ENCODE measurements at regions not wholly inside any gene's neighbourhood (a gene's known extent, or its start where the extent isn't known, plus 50 kb on each side); places are given as distances from the start of the nearest gene placed in this dataset.

DNA sequence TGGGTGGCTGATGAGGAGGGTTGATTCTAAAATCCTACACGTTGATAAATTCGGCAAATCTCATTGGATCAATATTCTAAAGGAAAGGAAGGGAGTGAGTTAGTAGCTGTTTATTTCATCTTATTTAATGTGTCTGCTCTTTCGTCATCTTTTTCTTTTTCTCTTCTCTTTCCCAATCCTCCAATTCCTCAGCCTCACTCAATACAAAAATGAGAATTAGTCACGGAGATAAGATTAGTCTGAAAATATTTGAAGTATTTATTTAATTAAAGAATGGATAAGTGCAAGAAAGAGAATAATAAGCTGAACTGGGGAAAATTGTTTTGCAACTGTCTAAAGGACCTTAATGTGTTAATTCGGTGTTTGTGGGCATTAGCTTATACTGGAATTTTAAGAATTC lies 1095.1 kb downstream of the DTWD2 start:
- Mint-ChIP-seq H3K9me3 (peaks cover 0 to 5% of the 10 kb centered on the region in 2 donors), H3K36me3 (no peaks in the 10 kb centered on the region), H3K27ac (no peak overlapping the region)
- no peak for DNase-seq (ENCODE audit: low spot score in 2 of 2)
- ATAC-seq = no peak

DNA sequence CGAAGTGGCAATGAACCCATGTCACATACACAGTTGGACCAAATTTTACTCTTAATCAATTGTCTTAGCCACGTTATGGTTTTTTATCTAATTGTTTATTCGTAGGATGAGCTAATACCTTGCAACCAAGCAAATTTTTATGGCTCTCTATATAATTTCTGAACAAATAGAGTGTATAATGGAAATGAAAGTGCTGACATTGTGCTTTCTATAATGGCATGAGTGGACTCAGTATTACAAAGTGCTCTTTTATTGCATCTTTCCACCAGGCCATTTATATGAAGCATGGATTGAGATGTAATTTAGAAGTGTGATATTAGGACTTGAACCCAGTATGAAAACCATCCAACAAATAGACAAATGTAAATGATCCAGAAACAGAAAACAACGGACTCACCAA lies 1096.0 kb downstream of the DTWD2 start:
- Mint-ChIP-seq H3K9me3 (peaks cover 4 to 9% of the 10 kb centered on the region in 2 donors), H3K27ac (no peak overlapping the region), H3K36me3 (no peaks in the 10 kb centered on the region)
- ATAC-seq (no peak), DNase-seq (ENCODE audit: low spot score in 2 of 2) (no peak)

DNA sequence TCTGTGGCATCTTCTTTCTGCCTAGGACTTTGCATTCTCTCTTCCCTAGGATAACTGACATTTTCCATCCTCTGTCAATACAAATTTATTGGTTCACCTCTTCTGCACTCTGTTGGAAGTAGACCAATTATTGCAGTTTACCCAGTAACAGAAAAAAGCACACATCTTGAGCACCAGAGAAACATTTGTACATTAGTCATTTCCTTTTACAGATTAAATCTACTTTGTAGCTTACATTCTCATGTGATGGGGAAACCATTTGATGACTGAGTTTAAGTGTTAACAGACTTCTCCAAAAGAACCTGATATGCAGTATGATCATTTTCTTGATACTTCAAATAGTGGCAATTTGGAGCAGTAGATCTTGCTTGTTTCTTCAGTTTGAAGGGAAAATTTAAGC lies 1098.8 kb downstream of the DTWD2 start:
- DNase-seq (ENCODE audit: low spot score in 2 of 2) (no peak), ATAC-seq (no peak)

DNA sequence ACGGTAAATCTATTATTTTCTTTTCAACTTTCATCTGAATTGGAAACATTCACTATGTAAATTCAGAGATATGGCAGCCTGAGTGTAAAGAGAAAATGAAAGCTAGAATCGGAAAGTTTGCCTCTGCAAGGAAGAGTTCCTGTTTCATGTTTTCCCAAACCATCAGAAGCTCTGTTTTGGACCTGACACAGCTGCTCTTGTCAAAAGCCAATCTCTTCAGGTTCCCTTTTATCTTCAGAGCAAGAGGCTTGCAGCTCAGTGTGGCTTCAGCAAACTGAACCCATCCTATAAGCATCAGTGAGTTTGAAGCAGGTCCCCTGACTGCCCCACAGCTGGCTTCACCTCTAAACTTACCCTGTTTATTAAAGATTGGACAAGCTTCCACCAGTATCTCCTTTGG lies 1099.7 kb downstream of the DTWD2 start:
- no peak overlapping the region for H3K27ac Mint-ChIP-seq
- no peaks in the 10 kb centered on the region for H3K36me3 Mint-ChIP-seq
- ATAC-seq (no peak), DNase-seq (ENCODE audit: low spot score in 2 of 2) (no peak)
- H3K9me3 Mint-ChIP-seq = peaks cover 4 to 26% of the 10 kb centered on the region in 2 donors

More for the DNA sequence above, 1098.8 kb downstream of the DTWD2 start:
- peaks cover 4 to 22% of the 10 kb centered on the region in 2 donors for H3K9me3 Mint-ChIP-seq
- H3K27ac Mint-ChIP-seq = no peak overlapping the region
- no peaks in the 10 kb centered on the region for H3K36me3 Mint-ChIP-seq

GRCh38 chr5:117881426-117882230 lies 1106.7 kb downstream of the DTWD2 start:
- no peak for DNase-seq (ENCODE audit: low spot score in 2 of 2)
- ATAC-seq = no peak
- Mint-ChIP-seq H3K27ac (no peak overlapping the region), H3K9me3 (peaks cover 3 to 26% of the 10 kb centered on the region in 2 donors), H3K36me3 (no peaks in the 10 kb centered on the region)

- H3K27ac Mint-ChIP-seq = no peak overlapping the region
- H3K9me3 Mint-ChIP-seq = peaks cover 3 to 20% of the 10 kb centered on the region in 2 donors
- H3K36me3 Mint-ChIP-seq = no peaks in the 10 kb centered on the region
- ATAC-seq (no peak), DNase-seq (ENCODE audit: low spot score in 2 of 2) (no peak)
Observed at GRCh38 chr5:117880932-117881331, 1107.4 kb downstream of the DTWD2 start.

- ATAC-seq (no peak), DNase-seq (ENCODE audit: low spot score in 2 of 2) (no peak)
- no peak overlapping the region for H3K27ac Mint-ChIP-seq
- H3K9me3 Mint-ChIP-seq = peaks cover 8 to 14% of the 10 kb centered on the region in 2 donors
- H3K36me3 Mint-ChIP-seq = no peaks in the 10 kb centered on the region
Observed at GRCh38 chr5:117877731-117878130, 1110.6 kb downstream of the DTWD2 start.

- H3K9me3 Mint-ChIP-seq = peaks cover 8 to 13% of the 10 kb centered on the region in 2 donors
- H3K36me3 Mint-ChIP-seq = no peaks in the 10 kb centered on the region
- ATAC-seq = no peak
- no peak for DNase-seq (ENCODE audit: low spot score in 2 of 2)
- H3K27ac Mint-ChIP-seq = no peak overlapping the region
Observed at GRCh38 chr5:117872798-117873368, 1115.5 kb downstream of the DTWD2 start.

DNA sequence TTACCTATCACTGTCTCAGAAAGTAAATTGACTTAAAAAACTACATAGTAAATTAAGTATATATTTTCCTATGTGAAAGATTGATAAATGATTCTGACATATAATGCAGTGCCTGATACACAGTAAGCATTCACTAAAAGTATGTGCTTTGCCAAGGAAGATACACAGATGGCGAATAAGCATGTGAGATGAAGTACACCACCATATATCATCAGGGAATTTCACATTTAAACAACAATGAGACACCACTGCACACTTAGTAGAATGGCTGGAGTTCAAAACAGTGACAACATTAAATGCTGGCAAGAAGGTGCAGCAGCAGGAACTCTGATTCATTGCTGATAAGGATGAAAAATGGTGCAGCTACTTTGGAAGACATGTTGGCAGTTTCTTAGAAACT lies 1118.8 kb downstream of the DTWD2 start:
- no peak for DNase-seq (ENCODE audit: low spot score in 2 of 2)

GRCh38 chr5:117863586-117864296 lies 1124.6 kb downstream of the DTWD2 start:
- H3K9me3 Mint-ChIP-seq = peaks cover 4 to 6% of the 10 kb centered on the region in 2 donors
- no peak overlapping the region for H3K27ac Mint-ChIP-seq
- ATAC-seq (no peak), DNase-seq (ENCODE audit: low spot score in 2 of 2) (no peak)
- H3K36me3 Mint-ChIP-seq = no peaks in the 10 kb centered on the region

More for the DNA sequence above, 1118.8 kb downstream of the DTWD2 start:
- no peak for ATAC-seq
- Mint-ChIP-seq H3K9me3 (peaks cover 5 to 6% of the 10 kb centered on the region in 2 donors), H3K27ac (no peak overlapping the region), H3K36me3 (no peaks in the 10 kb centered on the region)

DNA sequence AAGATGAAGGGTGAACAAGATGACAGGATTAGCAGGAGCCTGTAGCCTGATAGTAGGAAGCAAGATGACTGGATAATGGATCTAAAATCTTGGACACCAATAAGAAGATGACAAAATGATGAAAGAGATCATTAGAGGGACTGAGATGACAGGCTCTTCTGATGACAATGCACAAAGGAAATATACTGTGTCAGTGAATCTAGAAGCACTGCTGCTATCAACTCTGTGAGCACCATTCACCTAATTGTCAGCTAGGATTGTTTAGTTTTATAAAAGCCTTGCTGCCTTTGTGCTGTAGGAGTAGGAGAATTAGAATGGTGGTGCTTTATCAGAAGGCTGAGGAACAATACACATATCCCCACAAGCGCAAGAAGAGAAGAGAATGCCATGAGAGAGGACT lies 1127.8 kb downstream of the DTWD2 start:
- peaks cover 0 to 6% of the 10 kb centered on the region in 2 donors for H3K36me3 Mint-ChIP-seq
- H3K9me3 Mint-ChIP-seq = peaks cover 15 to 26% of the 10 kb centered on the region in 2 donors
- DNase-seq (ENCODE audit: low spot score in 2 of 2) (no peak), ATAC-seq (no peak)
- no peak overlapping the region for H3K27ac Mint-ChIP-seq

- no peak for DNase-seq (ENCODE audit: low spot score in 2 of 2)
- H3K36me3 Mint-ChIP-seq = peaks cover 0 to 6% of the 10 kb centered on the region in 2 donors
- peaks cover 15 to 26% of the 10 kb centered on the region in 2 donors for H3K9me3 Mint-ChIP-seq
- no peak overlapping the region for H3K27ac Mint-ChIP-seq
- no peak for ATAC-seq
Observed at GRCh38 chr5:117859176-117859575, 1129.2 kb downstream of the DTWD2 start.

DNA sequence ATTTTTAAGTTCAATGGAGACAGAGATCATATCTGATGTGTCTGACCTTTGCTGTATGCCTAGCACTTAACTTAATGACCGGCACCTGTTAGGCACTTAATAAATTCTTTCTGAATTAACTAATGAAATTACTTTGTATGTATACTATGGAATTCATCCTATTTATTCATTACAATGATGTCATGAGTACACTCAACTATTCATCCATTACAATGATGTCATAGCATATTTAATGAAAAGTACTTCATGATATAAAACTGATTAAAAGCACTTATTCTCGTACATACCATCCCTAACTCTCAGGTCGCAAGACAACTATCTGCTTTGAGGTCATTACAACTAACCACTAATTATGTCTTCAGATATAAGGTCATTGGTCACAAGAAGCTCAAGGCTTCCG lies 1131.6 kb downstream of the DTWD2 start:
- no peak overlapping the region for H3K27ac Mint-ChIP-seq
- peaks cover 0 to 6% of the 10 kb centered on the region in 2 donors for H3K36me3 Mint-ChIP-seq
- DNase-seq (ENCODE audit: low spot score in 2 of 2) (no peak), ATAC-seq (no peak)
- H3K9me3 Mint-ChIP-seq = peaks cover 15 to 31% of the 10 kb centered on the region in 2 donors

- H3K27ac Mint-ChIP-seq = no peak overlapping the region
- no peak for DNase-seq (ENCODE audit: low spot score in 2 of 2)
- no peaks in the 10 kb centered on the region for H3K36me3 Mint-ChIP-seq
- ATAC-seq = no peak
- H3K9me3 Mint-ChIP-seq = peaks cover 10 to 17% of the 10 kb centered on the region in 2 donors
Observed at GRCh38 chr5:117837786-117838185, 1150.6 kb downstream of the DTWD2 start.

DNA sequence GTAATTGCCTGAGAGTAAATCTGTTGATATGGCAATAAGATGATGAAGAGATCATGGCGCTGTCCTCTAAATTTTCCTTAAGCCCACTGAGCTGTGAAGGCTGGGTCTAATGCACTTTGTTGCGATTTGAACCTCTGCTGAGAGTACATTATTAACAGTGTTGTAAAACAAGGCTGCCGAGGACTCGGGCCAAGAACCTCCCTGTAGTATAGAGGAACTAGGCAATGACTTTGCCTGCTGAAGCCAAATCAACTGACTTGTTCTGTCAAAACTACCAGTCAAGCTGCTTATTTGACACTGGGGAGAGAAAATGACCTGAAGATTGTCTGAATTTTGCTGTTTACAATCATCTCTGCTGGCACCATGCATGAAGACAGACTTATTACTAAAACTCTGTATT lies 1154.7 kb downstream of the DTWD2 start:
- ATAC-seq (no peak), DNase-seq (ENCODE audit: low spot score in 2 of 2) (no peak)
- Mint-ChIP-seq H3K9me3 (peaks cover 19 to 20% of the 10 kb centered on the region in 2 donors), H3K27ac (no peak overlapping the region), H3K36me3 (peaks cover 0 to 6% of the 10 kb centered on the region in 2 donors)

GRCh38 chr5:117829646-117830045 lies 1158.7 kb downstream of the DTWD2 start:
- Mint-ChIP-seq H3K36me3 (peaks cover 0 to 9% of the 10 kb centered on the region in 2 donors), H3K9me3 (peaks cover 18 to 33% of the 10 kb centered on the region in 2 donors), H3K27ac (no peak overlapping the region)
- no peak for ATAC-seq
- DNase-seq (ENCODE audit: low spot score in 2 of 2) = no peak

DNA sequence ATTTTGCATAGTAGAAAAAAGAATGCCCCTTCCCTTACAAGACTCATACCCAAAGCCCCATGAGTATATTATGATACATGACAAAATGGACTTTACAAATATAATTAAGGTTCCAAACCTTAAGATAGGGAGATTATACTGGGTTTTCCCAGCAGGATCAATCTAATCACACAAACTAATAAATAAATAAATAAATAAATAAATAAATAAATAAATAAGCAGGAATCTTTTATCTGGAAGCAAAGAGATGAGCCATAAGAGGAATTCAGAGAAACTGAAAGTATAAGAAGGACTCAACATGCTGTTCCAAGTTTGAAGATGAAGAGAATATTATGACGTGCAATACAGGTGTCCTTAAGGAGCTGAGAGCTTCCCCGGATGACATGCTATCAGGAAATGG lies 1174.5 kb downstream of the DTWD2 start:
- no peak overlapping the region for H3K27ac Mint-ChIP-seq
- ATAC-seq = no peak
- H3K36me3 Mint-ChIP-seq = no peaks in the 10 kb centered on the region
- H3K9me3 Mint-ChIP-seq = peaks cover 9 to 16% of the 10 kb centered on the region in 2 donors
- DNase-seq (ENCODE audit: low spot score in 2 of 2) = no peak

All from activated naive CD4-positive, alpha-beta T cell treated with anti-CD3 and anti-CD28 coated beads, Interleukin-2, amount 50 U/mL, for 72 hours (primary cell).